GM19467 (cell line): ENCODE measurements at regions not wholly inside any gene's neighbourhood (a gene's known extent, or its start where the extent isn't known, plus 50 kb on each side); places are given as distances from the start of the nearest gene placed in this dataset.
A peak's percentile ranks its signal among the peaks of the same experiment; 100 is the strongest.
"Not testable (repeated sequence)": the region's sequence is repeated elsewhere in the genome, so short reads cannot be mapped to it uniquely, and the experiment has no call there.

Experiments used
- ATAC-seq: cut with Tn5 transposase; IDR thresholded peaks from one replicate; pipeline ENCODE4 v1.9.1; 2021; ENCODE audit warnings: mild to moderate bottlenecking, moderate library complexity; ENCODE audit not compliant: unreplicated experiment

GRCh38 chr6:74255007-74255406, 559.0 kb downstream of the CD109 start:
- ATAC-seq, result not testable (repeated sequence)

- not testable (repeated sequence) for ATAC-seq
Observed at GRCh38 chr6:74254147-74254546, 558.1 kb downstream of the CD109 start.

GRCh38 chr6:74253261-74253660, 557.3 kb downstream of the CD109 start:
- no peak for ATAC-seq

GRCh38 chr6:74250161-74250818, 554.3 kb downstream of the CD109 start:
- ATAC-seq, result no peak

GRCh38 chr6:74249658-74250057, 553.7 kb downstream of the CD109 start:
- peak; percentile 64 for ATAC-seq

- ATAC-seq, result no peak
Observed at GRCh38 chr6:74248966-74249365, 553.0 kb downstream of the CD109 start.

- ATAC-seq, result no peak
Observed at GRCh38 chr6:74222768-74223333, 526.8 kb downstream of the CD109 start.

- no peak for ATAC-seq
Observed at GRCh38 chr6:74213995-74214394, 518.0 kb downstream of the CD109 start.

- ATAC-seq, result no peak
Observed at GRCh38 chr6:74208239-74208638, 512.2 kb downstream of the CD109 start.

- ATAC-seq, result no peak
Observed at GRCh38 chr6:74199215-74199915, 503.4 kb downstream of the CD109 start.

- ATAC-seq, result no peak
Observed at GRCh38 chr6:74197310-74197709, 501.3 kb downstream of the CD109 start.

GRCh38 chr6:74187811-74188210, 491.8 kb downstream of the CD109 start:
- no peak for ATAC-seq

GRCh38 chr6:74182992-74183391, 487.0 kb downstream of the CD109 start:
- no peak for ATAC-seq

GRCh38 chr6:74181471-74181870, 485.5 kb downstream of the CD109 start:
- ATAC-seq, result no peak

GRCh38 chr6:74177506-74177905, 481.5 kb downstream of the CD109 start:
- ATAC-seq, result no peak

GRCh38 chr6:74170550-74170949, 474.5 kb downstream of the CD109 start:
- ATAC-seq, result not testable (repeated sequence)

GRCh38 chr6:74170118-74170517, 474.1 kb downstream of the CD109 start:
- ATAC-seq, result no peak

- ATAC-seq, result no peak
Observed at GRCh38 chr6:74167976-74168375, 472.0 kb downstream of the CD109 start.

- no peak for ATAC-seq
Observed at GRCh38 chr6:74167511-74167910, 471.5 kb downstream of the CD109 start.

- ATAC-seq, result no peak
Observed at GRCh38 chr6:74166849-74167248, 470.8 kb downstream of the CD109 start.

- ATAC-seq, result no peak
Observed at GRCh38 chr6:74161380-74161779, 465.4 kb downstream of the CD109 start.

- ATAC-seq, result no peak
Observed at GRCh38 chr6:74152096-74152675, 456.2 kb downstream of the CD109 start.
